Kidney (tissue), 13 donors: ENCODE measurements at regions not wholly inside any gene's neighbourhood (a gene's known extent, or its start where the extent isn't known, plus 50 kb on each side); places are given as distances from the start of the nearest gene placed in this dataset.
"Not testable (repeated sequence)": the region's sequence is repeated elsewhere in the genome, so short reads cannot be mapped to it uniquely, and the experiment has no call there.

Source experiments
- DNase-seq, 5 donors: peaks; one replicate each; pipeline ENCODE4 v3.0.0-alpha.2; 2013 to 2020
- FAIRE-seq: peaks from 2 replicates; lab custom pipeline; 2012; peaks lifted over from hg19 to GRCh38; lab: Jason Lieb, UNC
- H3K27ac ChIP-seq, 2 donors: one replicate each; pipeline ENCODE4 v1.7.0; 2013; ENCODE audit warnings: low read depth in 2 of 2, low read length in 2 of 2, inconsistent platforms in 1 of 2
- H3K27me3 ChIP-seq: one replicate; pipeline ENCODE4 v1.7.1; 2013; ENCODE audit warnings: low read length, inconsistent platforms; ENCODE audit not compliant: control insufficient read depth, insufficient read depth
- H3K36me3 ChIP-seq, 3 donors: one replicate each; pipeline versions ENCODE4 v1.7.0 to v1.7.1; 2013; ENCODE audit warnings: low read length in 3 of 3, control low read depth in 1 of 3, inconsistent platforms in 1 of 3; ENCODE audit not compliant: insufficient read depth in 3 of 3, control insufficient read depth in 2 of 3
- H3K4me1 ChIP-seq, 3 donors: one replicate each; pipeline versions ENCODE4 v1.7.0 to v1.7.1; 2013; ENCODE audit warnings: low read length in 3 of 3, inconsistent platforms in 1 of 3, low read depth in 1 of 3; ENCODE audit not compliant: control insufficient read depth in 2 of 3, insufficient read depth in 2 of 3
- H3K4me3 ChIP-seq, 3 donors: one replicate each; pipeline versions ENCODE4 v1.7.0 to v1.8.1; 2013; ENCODE audit warnings: low read length in 3 of 3, control low read depth in 1 of 3, inconsistent platforms in 1 of 3
- H3K9ac ChIP-seq, 3 donors: one replicate each; pipeline versions ENCODE4 v1.7.0 to v1.7.1; 2013; ENCODE audit warnings: low read length in 3 of 3, control low read depth in 1 of 3, inconsistent platforms in 1 of 3
- H3K9me3 ChIP-seq, 3 donors: one replicate each; pipeline versions ENCODE4 v1.7.0 to v1.7.1; 2013; ENCODE audit warnings: low read length in 3 of 3, control low read depth in 1 of 3, inconsistent platforms in 1 of 3; ENCODE audit not compliant: control insufficient read depth in 2 of 3, insufficient read depth in 1 of 3
- intact Hi-C: fragments of 100-400 bp; cut with DNase I; formaldehyde crosslinking; loops from one replicate; pipeline ENCODE4 v1.11.1; 2022
- TF ChIP-seq, protein P1 (sequence below): IDR thresholded peaks from 3 replicates; pipeline ENCODE4 v1.5.1; 2012; ENCODE audit warnings: mild to moderate bottlenecking, moderate library complexity, borderline replicate concordance; ENCODE audit not compliant: insufficient read depth; ENCODE audit errors: extremely low read depth
- donor health status: control.
- donor health status: control.
- donor health status: control.
- donor health status: control.
- donor health status: control.
- donor health status: DM: yes; HTN: yes; CAD: no.
- donor health status: Normal renal cell carcinoma (clear cell type).

DNA sequence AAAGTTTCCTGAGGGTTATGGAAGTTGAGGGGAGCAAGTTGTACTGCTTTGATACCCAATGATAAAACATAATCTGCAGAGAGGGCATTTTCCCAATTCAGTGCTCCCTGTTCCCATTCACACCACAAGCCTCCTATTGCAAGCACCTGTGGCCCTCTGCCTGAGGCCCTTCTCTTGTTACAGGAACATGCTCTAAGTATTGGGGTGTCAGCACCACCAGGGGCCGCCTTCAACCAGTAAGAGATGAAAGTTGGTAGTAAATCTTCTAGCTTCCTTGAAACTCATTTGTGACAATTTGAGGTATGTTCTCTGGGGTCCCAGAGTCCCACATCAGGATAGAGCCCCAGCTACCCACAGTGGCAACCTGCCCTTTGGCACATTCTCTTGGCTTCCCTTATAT, 265.4 kb upstream of the ARHGEF26 start:
- Histone ChIP-seq H3K36me3 (no peaks in the 10 kb centered on the region), H3K27me3 (no peaks in the 10 kb centered on the region), H3K27ac (no peak overlapping the region), H3K9me3 (no peaks in the 10 kb centered on the region), H3K4me3 (no peak overlapping the region), H3K4me1 (no peaks in the 10 kb centered on the region), H3K9ac (no peak overlapping the region)
- TF ChIP-seq, protein P1, sequence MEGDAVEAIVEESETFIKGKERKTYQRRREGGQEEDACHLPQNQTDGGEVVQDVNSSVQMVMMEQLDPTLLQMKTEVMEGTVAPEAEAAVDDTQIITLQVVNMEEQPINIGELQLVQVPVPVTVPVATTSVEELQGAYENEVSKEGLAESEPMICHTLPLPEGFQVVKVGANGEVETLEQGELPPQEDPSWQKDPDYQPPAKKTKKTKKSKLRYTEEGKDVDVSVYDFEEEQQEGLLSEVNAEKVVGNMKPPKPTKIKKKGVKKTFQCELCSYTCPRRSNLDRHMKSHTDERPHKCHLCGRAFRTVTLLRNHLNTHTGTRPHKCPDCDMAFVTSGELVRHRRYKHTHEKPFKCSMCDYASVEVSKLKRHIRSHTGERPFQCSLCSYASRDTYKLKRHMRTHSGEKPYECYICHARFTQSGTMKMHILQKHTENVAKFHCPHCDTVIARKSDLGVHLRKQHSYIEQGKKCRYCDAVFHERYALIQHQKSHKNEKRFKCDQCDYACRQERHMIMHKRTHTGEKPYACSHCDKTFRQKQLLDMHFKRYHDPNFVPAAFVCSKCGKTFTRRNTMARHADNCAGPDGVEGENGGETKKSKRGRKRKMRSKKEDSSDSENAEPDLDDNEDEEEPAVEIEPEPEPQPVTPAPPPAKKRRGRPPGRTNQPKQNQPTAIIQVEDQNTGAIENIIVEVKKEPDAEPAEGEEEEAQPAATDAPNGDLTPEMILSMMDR = no peak
- DNase-seq (no peak), FAIRE-seq (no peak)
- intact Hi-C loops = no loop called here

DNA sequence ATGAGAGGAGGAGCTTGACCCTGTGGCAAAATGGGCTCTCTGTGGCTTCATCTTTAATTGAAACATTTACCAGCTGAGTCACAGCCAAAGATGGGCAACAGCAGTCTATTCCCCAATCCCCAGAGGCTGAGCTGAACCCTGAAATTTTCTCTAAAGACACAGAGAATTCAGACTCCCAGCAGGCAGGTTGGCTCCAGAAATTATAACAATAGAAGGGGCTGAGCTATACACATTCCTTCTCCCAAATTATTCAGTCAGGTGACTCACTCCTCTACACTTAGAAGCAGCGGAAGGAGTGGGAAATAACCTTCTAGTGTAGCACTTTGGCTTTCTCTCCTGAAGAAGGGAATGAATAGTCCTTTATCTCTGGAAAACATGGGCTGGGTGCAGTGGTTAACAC, 264.3 kb upstream of the ARHGEF26 start:
- Histone ChIP-seq H3K27ac (no peak overlapping the region), H3K9me3 (no peaks in the 10 kb centered on the region), H3K36me3 (no peaks in the 10 kb centered on the region), H3K4me3 (no peak overlapping the region), H3K9ac (no peak overlapping the region), H3K27me3 (no peaks in the 10 kb centered on the region), H3K4me1 (no peaks in the 10 kb centered on the region)
- intact Hi-C loops = no loop called here
- DNase-seq (no peak), FAIRE-seq (no peak)
- TF ChIP-seq, protein P1 = no peak

DNA sequence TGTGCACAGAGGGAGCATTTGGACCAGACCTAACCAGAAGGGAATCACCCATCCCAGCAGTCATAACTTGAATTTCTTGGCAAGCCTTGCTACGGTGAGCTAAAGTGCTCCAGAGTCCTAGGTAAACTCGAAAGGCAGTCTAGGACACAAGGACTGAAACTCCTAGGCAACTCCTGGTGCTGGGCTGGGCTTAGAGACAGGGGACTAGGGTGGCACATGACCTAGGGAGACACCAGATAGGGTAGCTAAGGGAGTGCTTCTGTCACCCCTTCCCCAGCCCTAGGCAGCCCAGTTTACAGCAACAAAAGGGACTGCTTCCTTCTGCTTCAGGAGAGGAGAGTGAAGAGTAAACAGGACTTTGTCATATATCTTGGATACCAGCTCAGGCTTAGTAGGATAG, 256.4 kb upstream of the ARHGEF26 start:
- Histone ChIP-seq H3K9me3 (no peaks in the 10 kb centered on the region), H3K36me3 (no peaks in the 10 kb centered on the region), H3K27me3 (no peaks in the 10 kb centered on the region), H3K4me1 (no peaks in the 10 kb centered on the region), H3K4me3 (no peak overlapping the region), H3K27ac (no peak overlapping the region), H3K9ac (no peak overlapping the region)
- no peak for FAIRE-seq
- intact Hi-C loops = no loop called here
- TF ChIP-seq, protein P1 = no peak
- no peak for DNase-seq

DNA sequence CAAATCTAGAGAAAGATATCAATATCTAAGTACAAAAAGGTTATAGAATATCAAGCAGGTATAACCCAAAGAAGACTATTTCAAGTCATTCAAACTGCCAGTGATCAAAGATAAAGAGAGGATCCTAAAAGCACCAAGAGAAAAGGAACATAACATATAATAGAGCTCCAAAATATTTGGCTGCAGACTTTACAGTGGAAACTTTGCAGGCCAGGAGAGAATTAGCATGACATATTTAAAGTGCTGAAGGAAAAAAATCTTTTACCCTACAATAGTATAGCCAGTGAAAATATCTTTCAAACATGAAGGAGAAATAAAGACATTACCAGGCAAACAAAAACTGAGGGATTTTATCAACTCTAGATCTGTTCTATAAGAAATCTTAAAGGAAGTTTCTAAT, 254.3 kb upstream of the ARHGEF26 start:
- Histone ChIP-seq H3K27ac (no peak overlapping the region), H3K9ac (no peak overlapping the region), H3K27me3 (no peaks in the 10 kb centered on the region), H3K4me1 (no peaks in the 10 kb centered on the region), H3K9me3 (no peaks in the 10 kb centered on the region), H3K4me3 (no peak overlapping the region), H3K36me3 (no peaks in the 10 kb centered on the region)
- DNase-seq = no peak
- intact Hi-C loops = no loop called here
- no peak for FAIRE-seq
- TF ChIP-seq, protein P1 = no peak

DNA sequence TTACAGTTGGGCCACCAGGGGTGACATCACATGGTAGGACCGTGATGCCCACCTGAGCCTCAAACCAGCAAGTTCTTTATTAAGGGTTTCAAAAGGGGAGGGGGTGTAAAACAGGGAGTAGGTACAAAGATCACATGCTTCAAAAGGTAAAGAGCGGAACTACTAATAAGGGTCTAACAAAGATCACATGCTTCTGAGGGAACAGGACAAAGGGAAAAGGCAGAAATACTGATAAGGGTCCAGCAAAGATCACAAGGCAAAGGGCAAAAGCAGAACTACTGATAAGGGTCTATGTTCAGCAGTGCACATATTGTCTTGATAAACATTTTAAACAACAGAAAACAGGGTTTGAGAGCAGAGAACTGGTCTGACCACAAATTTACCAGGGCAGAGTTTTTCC, 246.8 kb upstream of the ARHGEF26 start:
- H3K9me3 ChIP-seq, H3K36me3 ChIP-seq, intact Hi-C loops, H3K9ac ChIP-seq, H3K4me3 ChIP-seq, H3K27ac ChIP-seq, H3K27me3 ChIP-seq, H3K4me1 ChIP-seq, DNase-seq, FAIRE-seq: not testable (repeated sequence)
